Panc1 (cell line): ENCODE measurements at regions not wholly inside any gene's neighbourhood (a gene's known extent, or its start where the extent isn't known, plus 50 kb on each side); places are given as distances from the start of the nearest gene placed in this dataset.

ENCODE experiments used
- CTCF ChIP-seq: fragments of 450-650 bp; IDR thresholded peaks from 2 replicates; pipeline ENCODE4 v1.5.1; 2017; ENCODE audit warnings: mild to moderate bottlenecking
- POLR2AphosphoS5 ChIP-seq: IDR thresholded peaks from 2 replicates; pipeline ENCODE4 v1.6.1; 2012; ENCODE audit warnings: mild to moderate bottlenecking, low read depth, low read length, moderate library complexity

GRCh38 chr6:149142924-149143429, 174.5 kb upstream of the TAB2 start:
- TF ChIP-seq CTCF (no peak), POLR2AphosphoS5 (no peak)
